ENCODE measurements at regions not wholly inside any gene's neighbourhood (a gene's known extent, or its start where the extent isn't known, plus 50 kb on each side); places are given as distances from the start of the nearest gene placed in this dataset.

- 96% methylated on average over 6 of the region's 6 CpGs; no CpG with 5 or more reads in 1 of the 2 experiments for WGBS, 2 experiments (ENCODE audit: extremely low coverage in 1 of 2, insufficient coverage in 1 of 2, insufficient read length in 1 of 2, insufficient replicate concordance in 2 of 2, low coverage in 1 of 2, low lambda C conversion rate in 2 of 2, missing lambda C conversion rate in 1 of 2)
- Histone ChIP-seq H3K27me3 (replicated peaks in 1 of 4; ENCODE audit: control insufficient read depth in 3 of 4, extremely low read depth in 1 of 4, insufficient read depth in 3 of 4, low read length in 3 of 4) (no peaks in the 10 kb centered on the region), H3K9ac (replicated peaks in 1 of 4; ENCODE audit: extremely low read depth in 1 of 4, low read depth in 3 of 4, low read length in 3 of 4) (no peak overlapping the region), H2BK15ac (ENCODE audit: low read length) (no peak overlapping the region), H3K18ac (ENCODE audit: extremely low read depth, low read length) (no peak overlapping the region), H3K23me2 (ENCODE audit: low read depth, low read length) (no peaks in the 10 kb centered on the region), H3K23ac (ENCODE audit: insufficient read length) (no peak overlapping the region), H2BK5ac (ENCODE audit: low read depth, low read length) (no peak overlapping the region), H4K5ac (ENCODE audit: insufficient read length, low read depth, low read length) (no peak overlapping the region), H3K4me2 (ENCODE audit: insufficient read depth in 1 of 2, low read depth in 2 of 2, low read length in 2 of 2) (no peak overlapping the region), H4K8ac (ENCODE audit: extremely low read depth, insufficient read depth, low read length) (no peak overlapping the region), H4K20me1 (replicated peaks in 1 of 2; ENCODE audit: control insufficient read depth in 1 of 2, insufficient read depth in 2 of 2, low read length in 2 of 2) (no peaks in the 10 kb centered on the region), H2AFZ (ENCODE audit: low read length) (no peak overlapping the region), H3K79me1 (ENCODE audit: low read depth, low read length) (no peaks in the 10 kb centered on the region), H3K4me3 (ENCODE audit: extremely low read depth in 1 of 4, insufficient read depth in 2 of 4, low read depth in 3 of 4, low read length in 4 of 4) (no peak overlapping the region), H3K4ac (replicated peaks; ENCODE audit: insufficient read length, low read depth, low read length) (no peak overlapping the region), H2BK12ac (ENCODE audit: low read depth, low read length) (no peak overlapping the region), H3K4me1 (replicated peaks in 1 of 4; ENCODE audit: control insufficient read depth in 3 of 4, insufficient read depth in 4 of 4, low read length in 3 of 4) (no peaks in the 10 kb centered on the region), H3K14ac (ENCODE audit: insufficient read length) (no peak overlapping the region), H3K9me3 (ENCODE audit: insufficient read depth in 2 of 2, low read depth in 1 of 2, low read length in 1 of 2) (no peaks in the 10 kb centered on the region; a peak in 1 of 4 replicates), H2AK5ac (ENCODE audit: low read depth, low read length) (no peak overlapping the region), H3K56ac (replicated peaks; ENCODE audit: insufficient read length, low read depth, low read length) (no peak overlapping the region), H3K36me3 (ENCODE audit: control insufficient read depth in 2 of 4, insufficient read depth in 4 of 4, low read length in 3 of 4) (no peaks in the 10 kb centered on the region), H2BK20ac (ENCODE audit: low read length) (no peak overlapping the region), H3K79me2 (ENCODE audit: control insufficient read depth in 1 of 2, insufficient read depth in 2 of 2, low read length in 2 of 2) (no peaks in the 10 kb centered on the region), H3K27ac (ENCODE audit: low read depth, low read length) (no peak overlapping the region), H4K91ac (replicated peaks; ENCODE audit: insufficient read length, low read length) (no peak overlapping the region), H2BK120ac (replicated peaks; ENCODE audit: low read depth, low read length) (no peak overlapping the region)
- DNase-seq (ENCODE audit: low read depth in 1 of 2, low spot score in 2 of 2) (no peak), FAIRE-seq (no peak)
- ChIA-PET POLR2A (ENCODE audit: partially characterized antibody) (no interaction called here), CTCF (ENCODE audit: partially characterized antibody) (interaction anchor here (1.0 kb wide), 1 partner anchor 341 kb away, joined by 3 read pairs; no protein-coding TSS in a partner anchor)
- TF ChIP-seq TCF12 (IDR thresholded peaks at IDR 0.05; ENCODE audit: low read depth, low read length) = no peak
- TF ChIP-seq EGR1 (IDR thresholded peaks at IDR 0.05; ENCODE audit: borderline replicate concordance, low read depth, low read length) = no peak
- TF ChIP-seq, protein P1, sequence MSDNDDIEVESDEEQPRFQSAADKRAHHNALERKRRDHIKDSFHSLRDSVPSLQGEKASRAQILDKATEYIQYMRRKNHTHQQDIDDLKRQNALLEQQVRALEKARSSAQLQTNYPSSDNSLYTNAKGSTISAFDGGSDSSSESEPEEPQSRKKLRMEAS (IDR thresholded peaks at IDR 0.05) = no peak
- TF ChIP-seq CEBPB (IDR thresholded peaks at IDR 0.05; ENCODE audit: low read depth, low read length) = no peak
- TF ChIP-seq NRF1 (IDR thresholded peaks at IDR 0.05; ENCODE audit: low read depth, low read length) = no peak
These were observed 1647.4 kb upstream of the CDH9 start for GRCh38 chr5:28685794-28686193.

All from H1 (cell line).